PC-3 (cell line): ENCODE measurements at regions not wholly inside any gene's neighbourhood (a gene's known extent, or its start where the extent isn't known, plus 50 kb on each side); places are given as distances from the start of the nearest gene placed in this dataset.

ENCODE experiments used
- ATAC-seq: fragments of 200-7000 bp; cut with Tn5 transposase; 2 replicates; pipeline ENCODE4 v1.9.1; 2020; ENCODE audit warnings: mild to moderate bottlenecking, moderate library complexity
- BruUV-seq: library from RNA; stranded (reverse); fragments of 400-500 nt; replicated peaks from 2 replicates; lab custom pipeline; 2021; lab: Mats Ljungman, UMichigan
- CTCF ChIA-PET: fragments of 300-600 bp; sonication (Branson Sonifier 250); formaldehyde crosslinking; loops from one replicate; lab custom pipeline; 2022; ENCODE audit warnings: antibody characterized with exemption; lab: Charles Lee
- POLR2A ChIA-PET: fragments of 300-600 bp; sonication (Branson Sonifier 250); formaldehyde crosslinking; loops from one replicate; lab custom pipeline; 2022; ENCODE audit warnings: antibody characterized with exemption; ENCODE audit not compliant: unreplicated experiment; lab: Charles Lee
- DNase-seq: peaks from one replicate; pipeline ENCODE4 v3.0.0-alpha.2; 2015
- H2AFZ ChIP-seq: fragments of 300-600 bp; sonication (generic); 2 replicates; pipeline ENCODE4 v1.6.0; 2016; ENCODE audit warnings: antibody characterized with exemption, low read length
- H3F3A ChIP-seq: fragments of 300-600 bp; sonication (generic); one replicate; pipeline ENCODE4 v1.6.0; 2017; ENCODE audit warnings: antibody characterized with exemption, low read length, control low read depth, mild to moderate bottlenecking; ENCODE audit not compliant: unreplicated experiment
- H3K27ac ChIP-seq: fragments of 300-600 bp; sonication (generic); 2 replicates; pipeline ENCODE4 v1.5.1; 2016; ENCODE audit warnings: mild to moderate bottlenecking, low read length
- H3K27me3 ChIP-seq: fragments of 300-600 bp; sonication (generic); 2 replicates; pipeline ENCODE4 v1.6.1; 2016; ENCODE audit warnings: low read length, mixed read lengths
- H3K36me3 ChIP-seq: fragments of 300-600 bp; sonication (generic); 2 replicates; pipeline ENCODE4 v1.6.1; 2016; ENCODE audit warnings: low read depth, mixed run types, low read length, mixed read lengths
- H3K4me1 ChIP-seq: fragments of 300-600 bp; sonication (generic); 2 replicates; pipeline ENCODE4 v1.5.1; 2016; ENCODE audit warnings: low read length; ENCODE audit not compliant: insufficient read depth
- H3K4me2 ChIP-seq: fragments of 300-600 bp; sonication (generic); 2 replicates; pipeline ENCODE4 v1.6.0; 2016; ENCODE audit warnings: low read length
- H3K4me3 ChIP-seq: fragments of 300-600 bp; sonication (generic); 2 replicates; pipeline ENCODE4 v1.5.1; 2016; ENCODE audit warnings: mild to moderate bottlenecking, low read length, mixed read lengths
- H3K79me2 ChIP-seq: fragments of 300-600 bp; sonication (generic); 2 replicates; pipeline ENCODE4 v1.6.1; 2017; ENCODE audit warnings: low read length, mixed read lengths
- H3K9ac ChIP-seq: fragments of 300-600 bp; sonication (generic); 2 replicates; pipeline ENCODE4 v1.6.0; 2016; ENCODE audit warnings: mild to moderate bottlenecking, low read length
- H3K9me2 ChIP-seq: fragments of 300-600 bp; sonication (generic); replicated peaks from 2 replicates; pipeline ENCODE4 v1.6.1; 2016; ENCODE audit warnings: mixed run types, low read length, mixed read lengths
- H3K9me3 ChIP-seq: fragments of 300-600 bp; sonication (generic); 2 replicates; pipeline ENCODE4 v1.6.1; 2016; ENCODE audit warnings: low read length, mixed read lengths
- H4K20me1 ChIP-seq: fragments of 300-600 bp; sonication (generic); 2 replicates; pipeline ENCODE4 v1.6.1; 2016; ENCODE audit warnings: low read length, mixed read lengths
- EZH2 ChIP-seq: fragments of 300-600 bp; sonication (generic); IDR thresholded peaks from one replicate; pipeline ENCODE4 v1.6.1; 2017; ENCODE audit warnings: antibody characterized with exemption, mild to moderate bottlenecking, low read length; ENCODE audit not compliant: unreplicated experiment
- EZH2phosphoT487 ChIP-seq: fragments of 300-600 bp; sonication (generic); IDR thresholded peaks from 2 replicates; pipeline ENCODE4 v1.6.1; 2018; ENCODE audit warnings: mild to moderate bottlenecking, antibody characterized with exemption, low read length, borderline replicate concordance
- intact Hi-C: fragments of 100-400 bp; cut with micrococcal nuclease; formaldehyde crosslinking; loops from 2 replicates; pipeline ENCODE4 v1.9.0; 2023
- TF ChIP-seq, protein P1 (sequence below): fragments of 300-600 bp; sonication (generic); conservative IDR thresholded peaks from 2 replicates; pipeline ENCODE4 v1.5.1; 2017; ENCODE audit warnings: antibody characterized with exemption, low read depth, mild to moderate bottlenecking, low read length

DNA sequence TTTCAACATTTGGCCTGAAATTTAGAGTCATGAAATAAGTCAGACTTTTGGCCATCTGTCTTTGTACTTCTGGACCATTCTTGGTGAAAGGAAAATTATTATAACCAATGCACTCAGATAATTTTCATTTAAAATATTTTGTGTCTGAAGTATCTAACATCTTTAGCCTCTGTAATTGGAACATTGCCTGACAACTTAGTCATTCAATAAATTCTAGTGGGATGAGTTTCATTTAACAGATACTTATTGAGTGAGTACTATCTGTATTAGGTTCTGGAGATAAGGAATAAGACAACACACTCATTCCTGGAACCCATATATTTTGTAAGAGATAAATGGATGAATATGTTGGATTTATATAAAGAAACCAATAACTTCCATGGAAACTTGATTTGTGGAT, 536.0 kb downstream of the BCKDHB start:
- Histone ChIP-seq H3K4me1 (peaks cover 24% of the 10 kb centered on the region), H2AFZ (no peak overlapping the region), H3K4me2 (no peak overlapping the region), H3K27ac (peak overlapping the region; percentile 61), H3K4me3 (no peak overlapping the region), H3K36me3 (no peaks in the 10 kb centered on the region), H3K27me3 (no peaks in the 10 kb centered on the region), H3K9ac (no peak overlapping the region), H3F3A (no peaks in the 10 kb centered on the region), H3K9me2 (no peaks in the 10 kb centered on the region), H3K79me2 (no peaks in the 10 kb centered on the region), H3K9me3 (no peaks in the 10 kb centered on the region), H4K20me1 (no peaks in the 10 kb centered on the region)
- peak; percentile 49 for DNase-seq
- no peak for ATAC-seq
- ChIA-PET CTCF (no interaction called here), POLR2A (no interaction called here)
- BruUV-seq, result no TSS peak
- no peak for TF ChIP-seq EZH2
- no peak for TF ChIP-seq EZH2phosphoT487
- TF ChIP-seq, protein P1, sequence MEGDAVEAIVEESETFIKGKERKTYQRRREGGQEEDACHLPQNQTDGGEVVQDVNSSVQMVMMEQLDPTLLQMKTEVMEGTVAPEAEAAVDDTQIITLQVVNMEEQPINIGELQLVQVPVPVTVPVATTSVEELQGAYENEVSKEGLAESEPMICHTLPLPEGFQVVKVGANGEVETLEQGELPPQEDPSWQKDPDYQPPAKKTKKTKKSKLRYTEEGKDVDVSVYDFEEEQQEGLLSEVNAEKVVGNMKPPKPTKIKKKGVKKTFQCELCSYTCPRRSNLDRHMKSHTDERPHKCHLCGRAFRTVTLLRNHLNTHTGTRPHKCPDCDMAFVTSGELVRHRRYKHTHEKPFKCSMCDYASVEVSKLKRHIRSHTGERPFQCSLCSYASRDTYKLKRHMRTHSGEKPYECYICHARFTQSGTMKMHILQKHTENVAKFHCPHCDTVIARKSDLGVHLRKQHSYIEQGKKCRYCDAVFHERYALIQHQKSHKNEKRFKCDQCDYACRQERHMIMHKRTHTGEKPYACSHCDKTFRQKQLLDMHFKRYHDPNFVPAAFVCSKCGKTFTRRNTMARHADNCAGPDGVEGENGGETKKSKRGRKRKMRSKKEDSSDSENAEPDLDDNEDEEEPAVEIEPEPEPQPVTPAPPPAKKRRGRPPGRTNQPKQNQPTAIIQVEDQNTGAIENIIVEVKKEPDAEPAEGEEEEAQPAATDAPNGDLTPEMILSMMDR, result no peak
- intact Hi-C loops, result no loop called here

DNA sequence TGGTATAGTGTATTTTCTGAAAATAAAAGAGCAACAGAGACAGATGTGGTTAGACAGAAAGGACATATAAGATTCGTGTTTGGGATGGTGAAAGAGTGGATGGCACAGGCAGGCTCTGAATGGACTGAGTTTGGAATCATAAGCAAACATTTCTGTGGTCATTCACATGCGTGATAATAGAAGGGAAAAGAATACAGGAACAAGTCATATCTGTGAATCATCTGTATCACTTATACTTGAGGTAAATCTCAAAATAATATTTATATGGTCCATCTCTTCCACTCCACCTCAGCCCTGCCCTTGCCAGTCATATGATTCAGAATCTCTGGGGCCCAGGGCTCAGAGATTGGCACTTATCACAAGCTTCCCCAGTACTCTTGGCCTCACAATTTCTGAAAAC, 535.1 kb downstream of the BCKDHB start:
- Histone ChIP-seq H3K4me1 (peaks cover 24% of the 10 kb centered on the region), H3K27ac (peak overlapping the region; percentile 61), H3K79me2 (no peaks in the 10 kb centered on the region), H3K27me3 (no peaks in the 10 kb centered on the region), H3K4me2 (peak overlapping the region; percentile 13; the same call in 1 of the 2 replicates), H2AFZ (no peak overlapping the region), H3K9ac (no peak overlapping the region), H3K9me3 (no peaks in the 10 kb centered on the region), H3K36me3 (no peaks in the 10 kb centered on the region), H3K4me3 (no peak overlapping the region), H3K9me2 (no peaks in the 10 kb centered on the region), H3F3A (no peaks in the 10 kb centered on the region), H4K20me1 (no peaks in the 10 kb centered on the region)
- no peak for TF ChIP-seq EZH2
- no peak for TF ChIP-seq EZH2phosphoT487
- TF ChIP-seq, protein P1, result no peak
- intact Hi-C loops, result no loop called here
- CTCF ChIA-PET, result no interaction called here
- no peak for ATAC-seq
- peak; percentile 28 for DNase-seq
- POLR2A ChIA-PET, result no interaction called here
- no TSS peak for BruUV-seq

DNA sequence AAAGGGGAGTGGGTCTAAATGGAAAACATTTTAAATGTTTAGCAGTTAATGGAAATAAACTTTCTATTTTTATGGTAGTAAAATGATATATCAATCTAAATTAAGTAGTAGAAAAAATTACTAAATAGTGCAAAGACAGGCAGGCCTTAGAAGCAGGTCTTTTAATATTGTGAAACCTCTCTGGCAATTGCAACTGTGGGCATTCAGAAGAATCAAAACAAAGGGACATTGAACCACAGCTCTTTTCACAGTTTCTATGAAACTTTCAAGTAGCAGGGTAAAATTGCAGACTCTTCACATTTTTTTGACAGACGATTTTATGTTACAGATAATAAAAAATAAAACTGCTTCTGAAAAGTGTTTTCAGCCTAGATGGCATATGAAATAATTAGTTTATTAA, 533.7 kb downstream of the BCKDHB start:
- intact Hi-C loops, result no loop called here
- Histone ChIP-seq H3K9me2 (no peaks in the 10 kb centered on the region), H3K27ac (no peak overlapping the region), H3K9me3 (no peaks in the 10 kb centered on the region), H3K36me3 (no peaks in the 10 kb centered on the region), H3K9ac (no peak overlapping the region), H3K27me3 (no peaks in the 10 kb centered on the region), H2AFZ (no peak overlapping the region), H3K4me2 (no peak overlapping the region), H4K20me1 (no peaks in the 10 kb centered on the region), H3K4me3 (no peak overlapping the region), H3K4me1 (peaks cover 24% of the 10 kb centered on the region), H3K79me2 (no peaks in the 10 kb centered on the region), H3F3A (no peaks in the 10 kb centered on the region)
- ATAC-seq (no peak), DNase-seq (no peak)
- TF ChIP-seq EZH2, result no peak
- TF ChIP-seq, protein P1, result no peak
- CTCF ChIA-PET, result no interaction called here
- BruUV-seq, result no TSS peak
- POLR2A ChIA-PET, result no interaction called here
